Glutamatergic neuron (in vitro differentiated cells): ENCODE measurements at regions not wholly inside any gene's neighbourhood (a gene's known extent, or its start where the extent isn't known, plus 50 kb on each side); places are given as distances from the start of the nearest gene placed in this dataset.

ENCODE experiments used
- DNase-seq: peaks from one replicate; pipeline ENCODE4 v3.0.0; 2022
- H3K27ac Mint-ChIP-seq: one replicate; pipeline ENCODE4 v1.8.0; 2020; ENCODE audit warnings: mild to moderate bottlenecking, mixed read lengths, inconsistent platforms; ENCODE audit not compliant: unreplicated experiment
- H3K27me3 Mint-ChIP-seq: one replicate; pipeline ENCODE4 v1.8.0; 2020; ENCODE audit warnings: mild to moderate bottlenecking, moderate library complexity, mixed read lengths, inconsistent platforms; ENCODE audit not compliant: unreplicated experiment
- H3K36me3 Mint-ChIP-seq: one replicate; pipeline ENCODE4 v1.8.0; 2020; ENCODE audit warnings: mild to moderate bottlenecking, mixed read lengths, inconsistent platforms; ENCODE audit not compliant: unreplicated experiment
- H3K4me1 Mint-ChIP-seq: one replicate; pipeline ENCODE4 v1.8.0; 2020; ENCODE audit warnings: mild to moderate bottlenecking, low read depth, mixed read lengths, inconsistent platforms; ENCODE audit not compliant: unreplicated experiment
- H3K4me3 Mint-ChIP-seq: one replicate; pipeline ENCODE4 v1.8.0; 2020; ENCODE audit warnings: mild to moderate bottlenecking, mixed read lengths, inconsistent platforms; ENCODE audit not compliant: unreplicated experiment
- H3K9me3 Mint-ChIP-seq: one replicate; pipeline ENCODE4 v1.8.0; 2020; ENCODE audit warnings: mild to moderate bottlenecking, moderate library complexity, mixed read lengths, inconsistent platforms; ENCODE audit not compliant: unreplicated experiment
- TF ChIP-seq, protein P1 (sequence below): fragments of 200-600 bp; sonication (generic); IDR thresholded peaks from one replicate; pipeline ENCODE4 v1.5.0; 2021; ENCODE audit not compliant: partially characterized antibody, unreplicated experiment

DNA sequence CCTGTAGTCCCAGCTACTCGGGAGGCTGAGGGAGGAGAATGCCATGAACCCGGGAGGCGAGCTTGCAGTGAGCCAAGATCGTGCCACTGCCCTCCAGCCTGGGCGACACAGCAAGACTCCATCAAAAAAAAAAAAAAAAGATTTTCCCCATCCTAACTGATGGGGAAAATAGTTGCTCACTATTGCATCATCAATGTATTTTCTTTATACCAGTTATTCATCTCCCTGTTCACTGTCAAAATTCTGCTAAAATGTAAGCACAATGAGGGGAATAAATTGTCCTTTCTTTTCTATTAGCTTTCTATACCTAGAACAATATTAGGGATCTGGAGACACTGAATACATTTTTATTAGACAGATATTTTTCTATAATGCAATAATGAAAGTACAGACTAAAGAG, 561.3 kb downstream of the CCER1 start:
- TF ChIP-seq, protein P1, sequence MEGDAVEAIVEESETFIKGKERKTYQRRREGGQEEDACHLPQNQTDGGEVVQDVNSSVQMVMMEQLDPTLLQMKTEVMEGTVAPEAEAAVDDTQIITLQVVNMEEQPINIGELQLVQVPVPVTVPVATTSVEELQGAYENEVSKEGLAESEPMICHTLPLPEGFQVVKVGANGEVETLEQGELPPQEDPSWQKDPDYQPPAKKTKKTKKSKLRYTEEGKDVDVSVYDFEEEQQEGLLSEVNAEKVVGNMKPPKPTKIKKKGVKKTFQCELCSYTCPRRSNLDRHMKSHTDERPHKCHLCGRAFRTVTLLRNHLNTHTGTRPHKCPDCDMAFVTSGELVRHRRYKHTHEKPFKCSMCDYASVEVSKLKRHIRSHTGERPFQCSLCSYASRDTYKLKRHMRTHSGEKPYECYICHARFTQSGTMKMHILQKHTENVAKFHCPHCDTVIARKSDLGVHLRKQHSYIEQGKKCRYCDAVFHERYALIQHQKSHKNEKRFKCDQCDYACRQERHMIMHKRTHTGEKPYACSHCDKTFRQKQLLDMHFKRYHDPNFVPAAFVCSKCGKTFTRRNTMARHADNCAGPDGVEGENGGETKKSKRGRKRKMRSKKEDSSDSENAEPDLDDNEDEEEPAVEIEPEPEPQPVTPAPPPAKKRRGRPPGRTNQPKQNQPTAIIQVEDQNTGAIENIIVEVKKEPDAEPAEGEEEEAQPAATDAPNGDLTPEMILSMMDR, result no peak
- no peak for DNase-seq
- Mint-ChIP-seq H3K9me3 (no peaks in the 10 kb centered on the region), H3K4me1 (no peaks in the 10 kb centered on the region), H3K36me3 (no peaks in the 10 kb centered on the region), H3K27ac (no peak overlapping the region), H3K4me3 (no peak overlapping the region), H3K27me3 (no peaks in the 10 kb centered on the region)

DNA sequence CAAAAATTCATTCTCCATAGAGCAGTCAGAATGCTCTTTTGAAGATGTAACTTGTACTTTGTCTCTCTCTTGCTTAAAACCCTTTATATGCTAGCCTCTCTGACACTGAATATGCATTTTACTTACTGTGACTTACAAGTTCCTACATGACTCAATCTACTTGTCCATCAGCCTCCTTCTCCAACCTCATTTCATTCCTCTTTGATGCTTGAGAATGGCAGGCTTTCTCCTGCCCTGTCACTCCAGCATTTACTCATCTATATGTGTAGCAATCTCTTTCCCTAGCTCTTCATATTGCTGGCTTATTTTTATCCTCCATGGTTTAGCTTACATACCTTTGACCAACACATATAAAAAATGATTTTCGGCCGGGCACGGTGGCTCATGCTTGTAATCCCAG, 561.9 kb downstream of the CCER1 start:
- no peaks in the 10 kb centered on the region for H3K4me1 Mint-ChIP-seq
- no peaks in the 10 kb centered on the region for H3K27me3 Mint-ChIP-seq
- H3K9me3 Mint-ChIP-seq, result no peaks in the 10 kb centered on the region
- H3K4me3 Mint-ChIP-seq, result no peak overlapping the region
- TF ChIP-seq, protein P1, result no peak
- DNase-seq, result no peak
- H3K36me3 Mint-ChIP-seq, result no peaks in the 10 kb centered on the region
- H3K27ac Mint-ChIP-seq, result no peak overlapping the region

DNA sequence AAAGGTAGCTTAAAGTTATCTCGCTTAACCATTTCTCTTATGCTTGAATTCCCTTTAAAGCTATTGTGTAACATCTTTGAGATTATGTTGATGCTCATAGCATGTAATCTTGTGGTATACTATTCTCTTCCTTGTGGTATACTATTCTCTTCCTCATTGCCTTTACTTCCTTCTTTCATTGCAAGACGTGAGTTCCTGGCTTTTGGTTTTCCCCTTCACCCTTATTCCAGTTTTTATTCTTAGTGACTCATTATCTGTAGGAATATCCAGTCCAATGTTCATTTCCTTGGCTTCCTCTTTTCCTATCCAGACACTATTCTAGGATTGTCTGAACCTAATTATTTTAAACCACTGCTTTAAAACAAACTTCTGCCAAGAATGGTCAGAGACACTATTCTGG, 564.0 kb downstream of the CCER1 start:
- TF ChIP-seq, protein P1, result no peak
- H3K4me3 Mint-ChIP-seq, result no peak overlapping the region
- no peaks in the 10 kb centered on the region for H3K27me3 Mint-ChIP-seq
- peaks cover 5% of the 10 kb centered on the region for H3K36me3 Mint-ChIP-seq
- no peaks in the 10 kb centered on the region for H3K9me3 Mint-ChIP-seq
- H3K27ac Mint-ChIP-seq, result no peak overlapping the region
- no peak for DNase-seq
- H3K4me1 Mint-ChIP-seq, result no peaks in the 10 kb centered on the region

DNA sequence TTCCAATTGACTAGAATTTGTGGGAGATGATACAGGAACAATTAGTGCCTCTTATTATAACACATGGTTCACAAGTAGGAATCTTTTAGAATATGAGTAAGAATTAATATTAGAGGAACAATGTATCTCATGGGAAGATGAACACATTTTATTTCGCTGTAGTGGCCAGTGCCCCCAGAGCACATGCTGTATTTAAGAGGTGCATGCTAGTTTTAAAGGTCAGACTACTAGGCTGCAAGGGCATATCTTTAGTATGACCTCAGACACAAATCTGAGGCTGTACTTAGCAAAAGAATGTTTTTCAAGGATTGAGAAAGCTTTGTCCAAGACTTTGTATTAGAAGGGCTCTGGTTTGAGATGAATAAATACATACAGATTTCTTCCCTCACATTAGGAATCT, 586.9 kb downstream of the CCER1 start:
- H3K9me3 Mint-ChIP-seq, result no peaks in the 10 kb centered on the region
- DNase-seq, result no peak
- no peak overlapping the region for H3K4me3 Mint-ChIP-seq
- TF ChIP-seq, protein P1, result no peak
- no peaks in the 10 kb centered on the region for H3K27me3 Mint-ChIP-seq
- H3K36me3 Mint-ChIP-seq, result no peaks in the 10 kb centered on the region
- no peak overlapping the region for H3K27ac Mint-ChIP-seq
- H3K4me1 Mint-ChIP-seq, result no peaks in the 10 kb centered on the region

DNA sequence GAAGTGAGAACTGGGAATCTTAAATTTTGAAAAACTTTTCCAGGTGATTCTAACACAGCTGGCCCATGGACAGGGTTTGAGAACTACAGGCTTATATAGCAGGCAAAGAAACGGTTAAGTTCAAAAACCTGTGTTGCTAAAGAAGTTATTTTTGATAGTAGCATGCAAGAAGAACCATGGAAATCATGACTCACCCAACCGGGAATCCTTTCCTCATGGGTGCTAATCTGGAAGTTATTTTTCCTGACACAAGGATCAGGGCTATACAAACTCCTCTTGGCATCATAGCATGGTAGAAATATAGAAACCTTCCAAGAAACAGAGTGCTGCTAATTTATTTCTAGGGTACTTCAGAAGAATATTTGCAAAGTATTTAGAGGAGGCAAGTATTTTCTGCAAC, 588.7 kb downstream of the CCER1 start:
- Mint-ChIP-seq H3K36me3 (no peaks in the 10 kb centered on the region), H3K9me3 (no peaks in the 10 kb centered on the region), H3K4me3 (no peak overlapping the region), H3K27ac (no peak overlapping the region), H3K4me1 (no peaks in the 10 kb centered on the region), H3K27me3 (no peaks in the 10 kb centered on the region)
- TF ChIP-seq, protein P1, result no peak
- no peak for DNase-seq
